Right atrium auricular region (tissue), 2 donors: ENCODE measurements at regions not wholly inside any gene's neighbourhood (a gene's known extent, or its start where the extent isn't known, plus 50 kb on each side); places are given as distances from the start of the nearest gene placed in this dataset.
A peak's percentile ranks its signal among the peaks of the same experiment; 100 is the strongest.

Experiments
- DNase-seq: peaks from one replicate; pipeline ENCODE4 v3.0.0-alpha.2; 2019; ENCODE audit warnings: low spot score
- H3K27ac ChIP-seq, 2 donors: fragments of 200-600 bp; sonication (generic); 1 replicate in 1 of 2; 2 replicates in 1 of 2; pipeline ENCODE4 v1.5.1; 2016 to 2019
- H3K27me3 ChIP-seq, 2 donors: fragments of 200-600 bp; sonication (generic); one replicate each; pipeline versions ENCODE4 v1.5.1 to v1.6.0; 2017 to 2019
- H3K36me3 ChIP-seq: fragments of 200-600 bp; sonication (generic); one replicate; pipeline ENCODE4 v1.5.1; 2016
- H3K4me1 ChIP-seq, 2 donors: fragments of 200-600 bp; sonication (generic); one replicate each; pipeline versions ENCODE4 v1.5.1 to v1.6.0; 2017 to 2019
- H3K4me3 ChIP-seq, 2 donors: fragments of 200-600 bp; sonication (generic); 1 replicate in 1 of 2; 2 replicates in 1 of 2; pipeline ENCODE4 v1.5.1; 2017 to 2019; ENCODE audit warnings: mild to moderate bottlenecking in 1 of 2, moderate library complexity in 1 of 2
- H3K9me3 ChIP-seq, 2 donors: fragments of 200-600 bp; sonication (generic); one replicate each; pipeline ENCODE4 v1.5.1; 2019
- TF ChIP-seq, protein P1 (sequence below), 2 donors: fragments of 200-600 bp; sonication (generic); IDR thresholded peaks; one replicate each; pipeline ENCODE4 v1.5.1; 2019; ENCODE audit warnings: antibody characterized with exemption in 2 of 2

- no peak overlapping the region for H3K4me3 ChIP-seq
- no peaks in the 10 kb centered on the region for H3K36me3 ChIP-seq
- peaks cover 0 to 4% of the 10 kb centered on the region in 2 donors for H3K4me1 ChIP-seq
- H3K27me3 ChIP-seq = no peaks in the 10 kb centered on the region
- DNase-seq = no peak
- H3K9me3 ChIP-seq = no peaks in the 10 kb centered on the region
- H3K27ac ChIP-seq = peak overlapping the region; percentile 19 to 63
- TF ChIP-seq, protein P1, sequence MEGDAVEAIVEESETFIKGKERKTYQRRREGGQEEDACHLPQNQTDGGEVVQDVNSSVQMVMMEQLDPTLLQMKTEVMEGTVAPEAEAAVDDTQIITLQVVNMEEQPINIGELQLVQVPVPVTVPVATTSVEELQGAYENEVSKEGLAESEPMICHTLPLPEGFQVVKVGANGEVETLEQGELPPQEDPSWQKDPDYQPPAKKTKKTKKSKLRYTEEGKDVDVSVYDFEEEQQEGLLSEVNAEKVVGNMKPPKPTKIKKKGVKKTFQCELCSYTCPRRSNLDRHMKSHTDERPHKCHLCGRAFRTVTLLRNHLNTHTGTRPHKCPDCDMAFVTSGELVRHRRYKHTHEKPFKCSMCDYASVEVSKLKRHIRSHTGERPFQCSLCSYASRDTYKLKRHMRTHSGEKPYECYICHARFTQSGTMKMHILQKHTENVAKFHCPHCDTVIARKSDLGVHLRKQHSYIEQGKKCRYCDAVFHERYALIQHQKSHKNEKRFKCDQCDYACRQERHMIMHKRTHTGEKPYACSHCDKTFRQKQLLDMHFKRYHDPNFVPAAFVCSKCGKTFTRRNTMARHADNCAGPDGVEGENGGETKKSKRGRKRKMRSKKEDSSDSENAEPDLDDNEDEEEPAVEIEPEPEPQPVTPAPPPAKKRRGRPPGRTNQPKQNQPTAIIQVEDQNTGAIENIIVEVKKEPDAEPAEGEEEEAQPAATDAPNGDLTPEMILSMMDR (IDR thresholded peaks at IDR 0.05) = no peak
Observed at GRCh38 chr7:25771491-25771890, 380.5 kb upstream of the NFE2L3 start.

DNA sequence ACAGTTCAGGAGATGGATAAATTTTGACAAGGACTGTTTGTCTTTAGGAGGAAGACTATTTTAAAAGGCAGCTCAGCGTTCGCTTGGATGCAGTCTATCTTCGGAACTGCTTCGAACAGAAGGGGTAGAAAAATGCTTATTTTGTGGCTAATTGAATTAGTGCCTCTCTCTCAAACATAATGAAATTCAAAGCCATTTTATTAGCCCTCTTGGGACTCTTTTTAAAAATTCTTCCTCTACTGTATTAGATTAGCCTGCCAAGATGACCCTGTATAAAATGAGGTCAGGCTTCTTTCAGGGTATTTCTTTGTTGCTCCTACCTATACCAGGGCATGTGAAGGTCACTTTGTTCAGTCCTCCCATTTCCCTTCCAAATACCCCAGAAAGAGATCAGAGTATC, 379.2 kb upstream of the NFE2L3 start:
- no peaks in the 10 kb centered on the region for H3K9me3 ChIP-seq
- no peak for DNase-seq
- TF ChIP-seq, protein P1 (IDR thresholded peaks at IDR 0.05) = no peak
- H3K27ac ChIP-seq = peak overlapping the region in 1 of 2 donors; percentile 14
- H3K36me3 ChIP-seq = no peaks in the 10 kb centered on the region
- H3K4me3 ChIP-seq = no peak overlapping the region
- H3K27me3 ChIP-seq = no peaks in the 10 kb centered on the region
- H3K4me1 ChIP-seq = peaks cover 0 to 4% of the 10 kb centered on the region in 2 donors

DNA sequence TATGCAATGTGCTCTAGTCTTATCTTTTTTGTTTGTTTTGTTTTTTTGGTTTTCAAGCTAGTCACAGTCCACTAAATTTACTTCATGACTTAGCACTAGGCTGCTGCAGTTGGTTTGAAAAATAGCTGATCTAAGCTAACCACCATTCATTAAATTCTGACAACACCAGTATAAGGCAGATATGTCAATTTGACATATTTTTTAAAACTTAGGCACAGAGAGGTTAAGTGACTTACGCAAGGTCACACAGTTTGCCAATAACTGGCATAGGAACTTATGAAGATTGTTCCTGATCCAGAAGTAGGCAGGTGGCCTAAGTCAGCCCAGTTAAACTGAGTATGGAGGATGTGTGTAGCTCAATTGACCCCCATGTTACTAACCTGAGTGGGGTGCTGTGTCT, 377.3 kb upstream of the NFE2L3 start:
- H3K4me1 ChIP-seq = peaks cover 0 to 4% of the 10 kb centered on the region in 2 donors
- no peaks in the 10 kb centered on the region for H3K9me3 ChIP-seq
- H3K27me3 ChIP-seq = no peaks in the 10 kb centered on the region
- TF ChIP-seq, protein P1 (IDR thresholded peaks at IDR 0.05) = no peak
- H3K4me3 ChIP-seq = no peak overlapping the region
- no peak for DNase-seq
- H3K27ac ChIP-seq = peak overlapping the region in 1 of 2 donors; percentile 11
- H3K36me3 ChIP-seq = no peaks in the 10 kb centered on the region

GRCh38 chr7:25775570-25775969, 376.4 kb upstream of the NFE2L3 start:
- DNase-seq = no peak
- Histone ChIP-seq H3K27me3 (no peaks in the 10 kb centered on the region), H3K36me3 (no peaks in the 10 kb centered on the region), H3K9me3 (no peaks in the 10 kb centered on the region), H3K4me1 (no peaks in the 10 kb centered on the region), H3K4me3 (no peak overlapping the region), H3K27ac (peak overlapping the region in 1 of 2 donors; percentile 45)
- TF ChIP-seq, protein P1 (IDR thresholded peaks at IDR 0.05) = no peak

DNA sequence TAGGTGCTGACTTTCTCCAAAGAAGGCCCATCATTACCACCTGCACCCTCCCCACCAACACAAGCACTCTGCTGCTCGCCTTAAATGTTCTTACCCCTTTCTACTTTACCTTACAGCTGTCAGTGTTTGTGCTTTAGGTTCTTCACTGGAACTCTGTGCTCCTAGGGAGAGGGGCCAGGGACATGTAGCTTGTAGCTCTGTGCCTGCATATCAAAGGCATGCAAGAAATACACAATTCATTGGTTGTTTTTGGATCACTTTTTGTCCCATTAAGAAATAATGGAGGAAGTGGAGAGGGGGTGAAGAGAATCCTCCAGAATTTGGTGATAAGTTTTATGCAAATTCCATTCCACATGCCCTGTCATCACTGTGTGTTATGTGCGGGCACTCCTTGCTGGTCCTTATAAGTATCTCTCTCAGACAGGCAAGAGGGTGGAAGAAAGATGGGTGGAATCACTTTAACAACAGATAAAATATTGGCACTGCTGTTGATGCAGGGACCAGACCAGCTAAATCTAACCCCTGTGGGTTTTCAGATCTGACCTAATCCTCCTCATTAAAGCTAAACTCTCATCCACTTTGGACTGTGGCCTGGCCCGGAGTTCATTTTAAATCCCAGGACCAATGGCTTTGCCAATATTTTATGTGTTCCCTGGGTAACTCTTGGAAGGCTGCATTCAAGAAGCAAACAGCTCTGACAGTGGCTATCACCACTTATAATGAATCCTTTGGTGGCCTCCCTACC, 375.8 kb upstream of the NFE2L3 start:
- H3K9me3 ChIP-seq = no peaks in the 10 kb centered on the region
- H3K36me3 ChIP-seq = no peaks in the 10 kb centered on the region
- H3K27me3 ChIP-seq = no peaks in the 10 kb centered on the region
- H3K27ac ChIP-seq = peak overlapping the region in 1 of 2 donors; percentile 45
- no peaks in the 10 kb centered on the region for H3K4me1 ChIP-seq
- no peak overlapping the region for H3K4me3 ChIP-seq
- TF ChIP-seq, protein P1 (IDR thresholded peaks at IDR 0.05) = no peak
- peak; percentile 80 for DNase-seq

- no peaks in the 10 kb centered on the region for H3K4me1 ChIP-seq
- no peak for DNase-seq
- H3K36me3 ChIP-seq = no peaks in the 10 kb centered on the region
- no peak overlapping the region for H3K27ac ChIP-seq
- H3K27me3 ChIP-seq = no peaks in the 10 kb centered on the region
- H3K9me3 ChIP-seq = no peaks in the 10 kb centered on the region
- TF ChIP-seq, protein P1 (IDR thresholded peaks at IDR 0.05) = no peak
- H3K4me3 ChIP-seq = no peak overlapping the region
Observed at GRCh38 chr7:25776744-25777123, 375.3 kb upstream of the NFE2L3 start.
